Gastrocnemius medialis (tissue), 4 donors: ENCODE measurements at regions not wholly inside any gene's neighbourhood (a gene's known extent, or its start where the extent isn't known, plus 50 kb on each side); places are given as distances from the start of the nearest gene placed in this dataset.

Experiments used
- ATAC-seq, 2 donors: fragments of 150-250 bp; one replicate each; pipeline ENCODE4 v1.9.1; 2016
- DNase-seq, 2 donors: peaks; one replicate each; pipeline ENCODE4 v3.0.0-alpha.2; 2019
- H3K27ac ChIP-seq, 4 donors: fragments of 200-600 bp; sonication (generic); 1 replicate in 1 of 4; 2 replicates in 3 of 4; pipeline ENCODE4 v1.5.1; 2016 to 2018; ENCODE audit warnings: mild to moderate bottlenecking in 2 of 4, moderate library complexity in 1 of 4
- H3K27me3 ChIP-seq, 3 donors: fragments of 200-600 bp; sonication (generic) in 2 of 3; 1 replicate in 1 of 3; 2 replicates in 2 of 3; pipeline versions ENCODE4 v1.5.1 to v1.6.0; 2016 to 2019; ENCODE audit warnings: mild to moderate bottlenecking in 1 of 3, moderate library complexity in 1 of 3
- H3K36me3 ChIP-seq, 2 donors: fragments of 200-600 bp; sonication (generic) in 1 of 2; one replicate each; pipeline ENCODE4 v1.5.1; 2017 to 2018
- H3K4me1 ChIP-seq, 2 donors: fragments of 200-600 bp; sonication (generic) in 1 of 2; one replicate each; pipeline ENCODE4 v1.5.1; 2016 to 2017; ENCODE audit warnings: mild to moderate bottlenecking in 2 of 2
- H3K4me3 ChIP-seq, 4 donors: fragments of 200-600 bp; sonication (generic) in 3 of 4; 1 replicate in 1 of 4; 2 replicates in 3 of 4; pipeline ENCODE4 v1.5.1; 2016 to 2019; ENCODE audit warnings: mild to moderate bottlenecking in 2 of 4
- H3K9me3 ChIP-seq, 3 donors: fragments of 200-600 bp; sonication (generic) in 2 of 3; 1 replicate in 1 of 3; 2 replicates in 2 of 3; pipeline ENCODE4 v1.5.1; 2016 to 2019
- CTCF ChIP-seq, 5 experiments: fragments of 450-650 bp in 3 of 5; fragments of 200-600 bp in 2 of 5; sonication (generic) in 2 of 5; IDR thresholded peaks in 4 of 5; conservative IDR thresholded peaks in 1 of 5; 1 replicate in 4 of 5; 2 replicates in 1 of 5; pipeline ENCODE4 v1.5.1; 2016 to 2019; ENCODE audit warnings: antibody characterized with exemption in 5 of 5, mild to moderate bottlenecking in 3 of 5, moderate library complexity in 3 of 5
- POLR2A ChIP-seq, 2 donors: fragments of 450-650 bp; IDR thresholded peaks; one replicate each; pipeline ENCODE4 v1.6.1; 2017; ENCODE audit warnings: antibody characterized with exemption in 2 of 2, mild to moderate bottlenecking in 2 of 2, moderate library complexity in 2 of 2
- in situ Hi-C, 4 donors: fragments of 200-750 bp; cut with MboI; loops; one replicate each; pipeline versions ENCODE4 v1.15.0 to v1.8.0; 2017; ENCODE audit warnings: low sequenced_read_pairs in 4 of 4
- intact Hi-C: fragments of 100-400 bp; cut with DNase I; formaldehyde crosslinking; loops from one replicate; pipeline ENCODE4 v1.15.1; 2023; ENCODE audit warnings: low total_unique reads

GRCh38 chr5:116703941-116704340 is 129.3 kb upstream of the SEMA6A start:
- intact Hi-C loops (no loop called here), in situ Hi-C loops (no loop called here)
- Histone ChIP-seq H3K27me3 (no peaks in the 10 kb centered on the region), H3K4me1 (no peaks in the 10 kb centered on the region), H3K27ac (no peak overlapping the region), H3K4me3 (no peak overlapping the region), H3K36me3 (no peaks in the 10 kb centered on the region), H3K9me3 (no peaks in the 10 kb centered on the region)
- TF ChIP-seq POLR2A (IDR thresholded peaks at IDR 0.05) (no peak), CTCF (IDR thresholded peaks at IDR 0.05 in 4 of 5, conservative IDR thresholded peaks at IDR 0.05 in 1 of 5) (no peak)
- DNase-seq: no peak
- no peak for ATAC-seq

- no peak for TF ChIP-seq POLR2A (IDR thresholded peaks at IDR 0.05)
- TF ChIP-seq CTCF (IDR thresholded peaks at IDR 0.05 in 4 of 5, conservative IDR thresholded peaks at IDR 0.05 in 1 of 5): no peak
- Histone ChIP-seq H3K27ac (no peak overlapping the region), H3K9me3 (no peaks in the 10 kb centered on the region), H3K27me3 (no peaks in the 10 kb centered on the region), H3K36me3 (no peaks in the 10 kb centered on the region), H3K4me1 (no peaks in the 10 kb centered on the region), H3K4me3 (no peak overlapping the region)
- no peak for DNase-seq
- ATAC-seq: no peak
- in situ Hi-C loops (no loop called here), intact Hi-C loops (no loop called here)
Measured at GRCh38 chr5:116703328-116703727, 128.7 kb upstream of the SEMA6A start.

GRCh38 chr5:116702776-116703175 is 128.2 kb upstream of the SEMA6A start:
- Histone ChIP-seq H3K4me1 (no peaks in the 10 kb centered on the region), H3K27me3 (no peaks in the 10 kb centered on the region), H3K36me3 (no peaks in the 10 kb centered on the region), H3K27ac (no peak overlapping the region), H3K4me3 (no peak overlapping the region), H3K9me3 (no peaks in the 10 kb centered on the region)
- intact Hi-C loops: no loop called here
- in situ Hi-C loops: no loop called here
- TF ChIP-seq CTCF (IDR thresholded peaks at IDR 0.05 in 4 of 5, conservative IDR thresholded peaks at IDR 0.05 in 1 of 5) (no peak), POLR2A (IDR thresholded peaks at IDR 0.05) (no peak)
- ATAC-seq: no peak
- no peak for DNase-seq

- in situ Hi-C loops (no loop called here), intact Hi-C loops (no loop called here)
- no peaks in the 10 kb centered on the region for H3K4me1 ChIP-seq
- DNase-seq (no peak), ATAC-seq (no peak)
- H3K4me3 ChIP-seq: no peak overlapping the region
- H3K9me3 ChIP-seq: no peaks in the 10 kb centered on the region
- no peak overlapping the region for H3K27ac ChIP-seq
- no peak for TF ChIP-seq POLR2A (IDR thresholded peaks at IDR 0.05)
- no peak for TF ChIP-seq CTCF (IDR thresholded peaks at IDR 0.05 in 4 of 5, conservative IDR thresholded peaks at IDR 0.05 in 1 of 5)
- H3K36me3 ChIP-seq: no peaks in the 10 kb centered on the region
- no peaks in the 10 kb centered on the region for H3K27me3 ChIP-seq
Measured at GRCh38 chr5:116699332-116699731, 124.7 kb upstream of the SEMA6A start.

GRCh38 chr5:116696366-116696765 is 121.7 kb upstream of the SEMA6A start:
- no peak for ATAC-seq

More at GRCh38 chr5:116696366-116696765, 121.7 kb upstream of the SEMA6A start:
- Histone ChIP-seq H3K36me3 (no peaks in the 10 kb centered on the region), H3K27me3 (no peaks in the 10 kb centered on the region), H3K27ac (no peak overlapping the region), H3K4me3 (no peak overlapping the region), H3K4me1 (no peaks in the 10 kb centered on the region), H3K9me3 (no peaks in the 10 kb centered on the region)
- in situ Hi-C loops: no loop called here
- DNase-seq: no peak
- intact Hi-C loops: no loop called here
- TF ChIP-seq CTCF (IDR thresholded peaks at IDR 0.05 in 4 of 5, conservative IDR thresholded peaks at IDR 0.05 in 1 of 5) (no peak), POLR2A (IDR thresholded peaks at IDR 0.05) (no peak)
